GM23338 (cell line): ENCODE measurements at regions not wholly inside any gene's neighbourhood (a gene's known extent, or its start where the extent isn't known, plus 50 kb on each side); places are given as distances from the start of the nearest gene placed in this dataset.

Source experiments
- ATAC-seq: fragments of 200-7000 bp; cut with Tn5 transposase; 3 replicates; pipeline ENCODE4 v1.9.1; 2020
- DNase-seq: peaks from one replicate; pipeline ENCODE4 v3.0.0-alpha.2; 2015; ENCODE audit warnings: low spot score
- H2AFZ ChIP-seq: fragments of 200-600 bp; sonication (generic); 2 replicates; pipeline ENCODE4 v1.8.0; 2016; ENCODE audit warnings: antibody characterized with exemption, mild to moderate bottlenecking, moderate library complexity
- H3F3A ChIP-seq: fragments of 200-600 bp; sonication (generic); replicated peaks from 2 replicates; pipeline ENCODE4 v1.8.0; 2017; ENCODE audit warnings: antibody characterized with exemption, mixed run types, low read depth
- H3K27ac ChIP-seq: fragments of 200-600 bp; sonication (generic); 2 replicates; pipeline ENCODE4 v1.6.1; 2016; ENCODE audit warnings: low read depth
- H3K27me3 ChIP-seq: fragments of 200-600 bp; sonication (generic); 2 replicates; pipeline ENCODE4 v1.8.0; 2016; ENCODE audit warnings: mild to moderate bottlenecking, mixed run types, moderate library complexity; ENCODE audit not compliant: insufficient read depth
- H3K36me3 ChIP-seq: fragments of 200-600 bp; sonication (generic); 2 replicates; pipeline ENCODE4 v1.8.0; 2016; ENCODE audit warnings: mild to moderate bottlenecking; ENCODE audit not compliant: insufficient read depth
- H3K4me1 ChIP-seq: fragments of 200-600 bp; sonication (generic); 2 replicates; pipeline ENCODE4 v1.8.0; 2016; ENCODE audit warnings: mild to moderate bottlenecking, moderate library complexity; ENCODE audit not compliant: insufficient read depth
- H3K4me2 ChIP-seq: fragments of 200-600 bp; sonication (generic); 2 replicates; pipeline ENCODE4 v1.7.1; 2017; ENCODE audit warnings: mixed run types
- H3K4me3 ChIP-seq: fragments of 200-600 bp; sonication (generic); 2 replicates; pipeline ENCODE4 v1.6.1; 2016; ENCODE audit warnings: mixed run types
- H3K79me2 ChIP-seq: fragments of 200-600 bp; sonication (generic); replicated peaks from 2 replicates; pipeline ENCODE4 v1.8.0; 2017; ENCODE audit warnings: mild to moderate bottlenecking; ENCODE audit not compliant: insufficient read depth
- H3K9me2 ChIP-seq: fragments of 200-600 bp; sonication (generic); 2 replicates; pipeline ENCODE4 v1.8.0; 2017; ENCODE audit not compliant: insufficient read depth
- H4K20me1 ChIP-seq: fragments of 200-600 bp; sonication (generic); replicated peaks from 2 replicates; pipeline ENCODE4 v1.8.0; 2017; ENCODE audit warnings: mild to moderate bottlenecking; ENCODE audit not compliant: insufficient read depth
- H3K27ac Mint-ChIP-seq: 2 replicates; pipeline ENCODE4 v1.8.0; 2020; ENCODE audit warnings: inconsistent platforms, mild to moderate bottlenecking, moderate library complexity, mixed read lengths
- H3K27me3 Mint-ChIP-seq: 3 replicates; pipeline ENCODE4 v1.8.0; 2022; ENCODE audit warnings: low read depth, mild to moderate bottlenecking, moderate library complexity, mixed read lengths, inconsistent platforms; ENCODE audit not compliant: insufficient read depth, poor library complexity
- H3K36me3 Mint-ChIP-seq: 3 replicates; pipeline ENCODE4 v1.8.0; 2021; ENCODE audit warnings: low read depth, mild to moderate bottlenecking, inconsistent platforms, moderate library complexity, mixed read lengths
- H3K4me1 Mint-ChIP-seq: 3 replicates; pipeline ENCODE4 v1.8.0; 2020; ENCODE audit warnings: mild to moderate bottlenecking, inconsistent platforms, mixed read lengths
- H3K4me3 Mint-ChIP-seq: 3 replicates; pipeline ENCODE4 v1.8.0; 2021; ENCODE audit warnings: moderate library complexity, mild to moderate bottlenecking, inconsistent platforms, mixed read lengths
- H3K9me3 Mint-ChIP-seq: 3 replicates; pipeline ENCODE4 v1.8.0; 2020; ENCODE audit warnings: moderate library complexity, mild to moderate bottlenecking, inconsistent platforms, mixed read lengths
- CREB1 ChIP-seq: fragments of 250-450 bp; sonication (Bioruptor Pico); IDR thresholded peaks from 2 replicates; pipeline ENCODE4 v1.5.0; 2020; ENCODE audit warnings: low read depth, mild to moderate bottlenecking, moderate library complexity
- EZH2 ChIP-seq: fragments of 200-600 bp; sonication (generic); IDR thresholded peaks from one replicate; pipeline ENCODE4 v1.8.0; 2017; ENCODE audit warnings: antibody characterized with exemption, mild to moderate bottlenecking, low read depth; ENCODE audit not compliant: unreplicated experiment
- EZH2phosphoT487 ChIP-seq: fragments of 200-600 bp; sonication (generic); IDR thresholded peaks from one replicate; pipeline ENCODE4 v1.8.1; 2018; ENCODE audit warnings: antibody characterized with exemption; ENCODE audit not compliant: unreplicated experiment
- JUNB ChIP-seq: IDR thresholded peaks from one replicate; pipeline ENCODE4 v1.6.1; 2016; ENCODE audit warnings: antibody characterized with exemption; ENCODE audit not compliant: unreplicated experiment
- NANOG ChIP-seq: IDR thresholded peaks from 2 replicates; pipeline ENCODE4 v1.6.1; 2016; ENCODE audit warnings: antibody characterized with exemption, borderline replicate concordance
- REST ChIP-seq: IDR thresholded peaks from one replicate; pipeline ENCODE4 v1.6.1; 2018; ENCODE audit warnings: antibody characterized with exemption; ENCODE audit not compliant: unreplicated experiment
- STAT1 ChIP-seq: IDR thresholded peaks from one replicate; pipeline ENCODE4 v1.6.1; 2016; ENCODE audit warnings: antibody characterized with exemption; ENCODE audit not compliant: unreplicated experiment
- ZNF331 ChIP-seq: fragments of 250-450 bp; sonication (Bioruptor Pico); IDR thresholded peaks from 2 replicates; pipeline ENCODE4 v1.5.0; 2020; ENCODE audit warnings: low read depth, mild to moderate bottlenecking, moderate library complexity
- ZNF462 ChIP-seq: fragments of 250-450 bp; sonication (Bioruptor Pico); IDR thresholded peaks from 2 replicates; pipeline ENCODE4 v1.5.0; 2020; ENCODE audit warnings: mild to moderate bottlenecking, moderate library complexity
- TF ChIP-seq, protein P1 (sequence below): IDR thresholded peaks from 2 replicates; pipeline ENCODE4 v1.6.1; 2016; ENCODE audit warnings: antibody characterized with exemption

- no peaks in the 10 kb centered on the region for H3K36me3 ChIP-seq
- no peak overlapping the region for H2AFZ ChIP-seq
- peaks cover 6% of the 10 kb centered on the region; the same call in 1 of the 2 replicates for H3K9me2 ChIP-seq
- Mint-ChIP-seq H3K4me3 (no peak overlapping the region), H3K27ac (no peak overlapping the region), H3K27me3 (no peaks in the 10 kb centered on the region), H3K4me1 (no peaks in the 10 kb centered on the region), H3K36me3 (no peaks in the 10 kb centered on the region), H3K9me3 (peaks cover 13% of the 10 kb centered on the region; the same call in 2 of the 3 replicates)
- no peaks in the 10 kb centered on the region for H3K4me1 ChIP-seq
- H3K27me3 ChIP-seq = no peaks in the 10 kb centered on the region
- H3K4me3 ChIP-seq = no peak overlapping the region
- no peak overlapping the region for H3K27ac ChIP-seq
- H3K79me2 ChIP-seq = no peaks in the 10 kb centered on the region
- TF ChIP-seq CREB1 (no peak), ZNF462 (CRISPR knock-in tag) (no peak), EZH2 (no peak), REST (no peak), NANOG (no peak), JUNB (no peak), STAT1 (no peak), EZH2phosphoT487 (no peak), ZNF331 (CRISPR knock-in tag) (no peak)
- TF ChIP-seq, protein P1, sequence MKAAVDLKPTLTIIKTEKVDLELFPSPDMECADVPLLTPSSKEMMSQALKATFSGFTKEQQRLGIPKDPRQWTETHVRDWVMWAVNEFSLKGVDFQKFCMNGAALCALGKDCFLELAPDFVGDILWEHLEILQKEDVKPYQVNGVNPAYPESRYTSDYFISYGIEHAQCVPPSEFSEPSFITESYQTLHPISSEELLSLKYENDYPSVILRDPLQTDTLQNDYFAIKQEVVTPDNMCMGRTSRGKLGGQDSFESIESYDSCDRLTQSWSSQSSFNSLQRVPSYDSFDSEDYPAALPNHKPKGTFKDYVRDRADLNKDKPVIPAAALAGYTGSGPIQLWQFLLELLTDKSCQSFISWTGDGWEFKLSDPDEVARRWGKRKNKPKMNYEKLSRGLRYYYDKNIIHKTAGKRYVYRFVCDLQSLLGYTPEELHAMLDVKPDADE = no peak
- no peaks in the 10 kb centered on the region for H3F3A ChIP-seq
- H4K20me1 ChIP-seq = no peaks in the 10 kb centered on the region
- DNase-seq (no peak), ATAC-seq (no peak)
- no peak overlapping the region for H3K4me2 ChIP-seq
Measured at GRCh38 chr5:153223376-153223775, 267.1 kb upstream of the GRIA1 start.
